NCI-H524 treated with DMSO at 0.1 percent for 48 hours (cell line): ENCODE measurements at regions not wholly inside any gene's neighbourhood (a gene's known extent, or its start where the extent isn't known, plus 50 kb on each side); places are given as distances from the start of the nearest gene placed in this dataset.
"Not testable (repeated sequence)": the region's sequence is repeated elsewhere in the genome, so short reads cannot be mapped to it uniquely, and the experiment has no call there.

ENCODE experiments used
- DNase-seq: peaks from one replicate; lab custom pipeline; 2025; lab: John Stamatoyannopoulos, UW

DNA sequence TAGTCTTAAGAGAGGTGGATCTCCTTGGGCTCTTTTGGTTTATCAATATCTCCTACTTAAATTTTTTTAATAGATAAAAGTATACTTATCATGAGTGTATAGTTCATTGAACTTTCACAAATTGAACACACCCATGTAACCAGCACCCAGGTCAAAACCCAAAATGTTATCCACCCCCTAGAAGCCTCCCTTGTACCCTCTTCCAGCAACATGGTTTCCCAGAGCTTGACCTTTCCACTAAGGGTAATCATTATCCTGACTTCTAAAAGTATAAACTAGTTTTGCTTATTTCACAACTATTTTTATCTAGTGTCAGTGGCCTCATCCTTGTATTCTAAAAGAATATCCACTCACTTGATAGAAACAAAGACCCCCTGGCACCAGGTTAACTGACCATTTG, 106.8 kb downstream of the MDH1 start:
- no peak for DNase-seq

DNA sequence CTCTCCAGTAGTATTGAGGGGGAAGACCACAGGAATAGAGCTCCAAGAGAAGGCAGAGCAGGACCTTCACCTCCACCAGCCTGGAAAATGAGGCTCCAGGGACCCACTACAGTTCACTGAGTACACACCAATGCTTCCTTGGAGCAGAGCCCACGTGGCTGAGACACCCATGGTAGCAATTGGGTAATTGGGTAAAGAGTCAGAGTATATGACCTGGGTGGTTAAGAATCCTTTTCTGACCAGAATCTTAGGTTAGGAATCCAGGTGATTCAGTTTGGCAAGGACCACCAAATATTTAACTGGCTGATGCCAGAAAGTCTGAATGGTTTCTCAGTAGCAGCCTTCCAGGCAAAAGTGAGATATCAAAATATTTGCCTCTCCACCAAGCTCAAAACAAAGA, 107.7 kb downstream of the MDH1 start:
- no peak for DNase-seq

DNA sequence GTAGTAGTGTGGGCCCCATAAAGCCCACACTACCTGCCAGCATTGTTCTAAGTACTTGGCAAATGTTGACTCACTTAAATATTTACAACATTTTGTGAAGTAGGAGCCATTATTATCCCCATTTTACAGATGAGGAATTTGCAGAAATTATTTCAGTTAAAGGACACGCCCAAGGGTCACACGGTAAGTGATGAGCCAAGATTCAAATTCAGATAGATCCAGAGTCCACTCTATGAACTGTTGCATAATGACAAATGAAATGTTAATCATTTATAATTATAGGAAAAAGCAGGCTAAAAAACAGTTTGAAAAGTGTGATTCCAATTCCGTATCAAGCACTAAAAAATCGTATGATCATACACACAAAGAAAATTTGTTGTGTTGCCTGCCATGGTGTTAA, 108.4 kb downstream of the MDH1 start:
- no peak for DNase-seq

DNA sequence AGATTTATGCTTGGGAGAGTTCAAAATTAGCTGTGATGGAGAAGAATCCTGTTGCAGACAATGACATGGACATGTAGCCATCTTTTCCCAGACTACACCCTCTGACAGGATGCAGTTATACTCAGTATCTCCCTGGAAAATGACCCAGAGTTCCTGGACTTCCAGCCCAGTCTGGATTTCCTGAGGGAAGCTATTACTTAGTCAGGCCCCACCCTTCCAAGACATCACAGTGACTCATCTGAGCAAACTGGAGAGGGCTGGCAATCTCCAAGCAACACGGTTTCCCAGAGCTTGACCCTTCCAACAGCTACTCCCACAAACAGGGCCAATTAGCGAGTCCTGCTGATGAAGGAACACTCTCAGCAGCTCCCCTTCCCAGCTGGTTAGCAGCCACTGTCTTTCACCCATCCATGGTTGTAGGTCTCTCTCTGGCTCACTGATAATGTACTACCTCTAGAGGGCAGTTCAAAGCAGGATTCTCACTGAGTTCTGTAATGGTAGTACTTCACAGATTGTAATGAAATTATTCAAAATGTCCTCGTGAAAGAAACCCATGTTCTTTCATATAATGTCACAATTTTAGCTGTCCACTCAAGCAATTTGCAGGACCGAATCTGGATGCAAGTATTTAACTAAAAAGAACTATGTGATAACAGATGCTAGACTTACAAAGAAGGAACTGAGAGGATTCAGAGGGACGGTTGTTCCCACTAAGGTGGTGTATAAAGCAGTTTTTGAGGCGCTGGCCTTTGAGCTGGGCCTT, 110.2 kb downstream of the MDH1 start:
- no peak for DNase-seq

DNA sequence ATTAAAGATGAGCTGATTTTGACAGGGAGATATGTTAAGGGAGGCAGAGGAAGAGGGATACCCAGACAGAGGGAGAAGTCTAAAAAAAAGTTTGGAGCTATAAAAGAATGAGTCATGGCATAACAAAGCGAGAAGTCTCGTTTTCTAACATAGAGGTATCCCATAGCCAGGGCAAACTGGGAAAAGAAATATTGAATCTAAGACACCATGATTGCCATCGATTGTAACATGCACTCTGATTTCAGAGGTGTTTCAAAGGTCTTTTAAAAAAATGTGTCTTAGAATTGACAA, 110.7 kb downstream of the MDH1 start:
- no peak for DNase-seq

DNA sequence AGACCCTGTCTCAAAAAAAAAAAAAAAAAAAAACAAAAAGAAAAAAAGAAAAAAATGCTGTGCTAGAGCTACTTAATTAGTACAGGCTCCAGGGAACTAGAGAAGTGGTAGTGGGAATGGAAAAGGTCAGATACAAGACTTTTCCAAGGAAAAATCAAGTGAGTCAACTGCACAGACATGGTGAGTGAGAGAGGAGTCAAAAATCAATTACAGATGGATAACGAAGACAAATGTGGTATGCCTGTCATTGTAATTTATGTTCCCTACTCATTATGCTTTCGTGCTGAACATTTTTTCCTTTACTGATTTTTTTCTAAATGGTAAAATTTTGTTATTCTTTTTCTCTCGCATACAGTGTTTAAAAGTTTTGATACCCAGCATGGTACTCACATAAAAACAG, 111.5 kb downstream of the MDH1 start:
- no peak for DNase-seq

DNA sequence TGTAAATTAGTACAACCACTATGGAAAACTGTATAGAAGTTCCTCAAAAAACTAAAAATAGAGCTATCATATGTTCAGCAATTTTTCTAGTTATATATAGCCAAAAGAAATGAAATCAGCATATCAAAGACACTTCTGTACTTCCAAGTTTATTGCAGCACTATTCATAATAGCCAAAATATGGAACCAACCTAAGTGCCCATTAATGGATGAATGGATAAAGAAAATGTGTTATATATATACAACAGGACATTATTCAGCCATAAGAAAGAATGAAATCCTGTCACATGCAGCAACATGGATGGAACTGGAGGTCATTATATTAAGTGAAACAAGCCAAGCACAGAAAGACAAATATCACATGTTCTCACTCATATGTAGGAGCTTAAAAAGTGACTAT, 112.6 kb downstream of the MDH1 start:
- no peak for DNase-seq

DNA sequence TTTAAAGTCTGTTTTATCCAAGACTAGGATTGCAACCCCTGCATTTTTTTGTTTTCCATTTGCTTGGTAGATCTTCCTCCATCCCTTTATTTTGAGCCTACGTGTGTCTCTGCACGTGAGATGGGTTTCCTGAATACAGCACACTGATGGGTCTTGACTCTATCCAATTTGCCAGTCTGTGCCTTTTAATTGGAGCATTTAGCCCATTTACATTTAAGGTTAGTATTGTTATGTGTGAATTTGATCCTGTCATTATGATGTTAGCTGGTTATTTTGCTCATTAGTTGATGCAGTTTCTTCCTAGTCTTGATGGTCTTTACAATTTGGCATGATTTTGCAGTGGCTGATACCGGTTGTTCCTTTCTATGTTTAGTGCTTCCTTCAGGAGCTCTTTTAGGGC, 117.3 kb downstream of the MDH1 start:
- not testable (repeated sequence) for DNase-seq

DNA sequence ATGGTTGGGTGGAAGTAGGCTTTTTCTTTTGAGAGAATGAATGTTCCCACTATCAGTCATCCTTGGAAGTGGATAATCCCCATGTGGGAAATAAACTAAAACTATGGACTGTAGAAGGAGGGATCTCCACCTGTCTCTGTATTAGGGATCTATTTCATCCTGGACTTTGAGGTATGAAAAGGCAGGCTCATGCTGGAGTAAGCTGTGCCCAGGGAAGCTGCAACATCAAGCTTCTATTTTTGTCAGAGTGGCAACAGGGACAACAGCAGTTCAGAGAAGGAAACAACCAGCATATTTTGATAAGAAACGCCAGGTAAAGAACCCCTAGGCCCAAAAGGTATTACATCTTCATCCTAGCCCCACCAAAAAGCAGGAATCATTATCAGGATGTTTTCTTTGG, 122.0 kb downstream of the MDH1 start:
- no peak for DNase-seq

DNA sequence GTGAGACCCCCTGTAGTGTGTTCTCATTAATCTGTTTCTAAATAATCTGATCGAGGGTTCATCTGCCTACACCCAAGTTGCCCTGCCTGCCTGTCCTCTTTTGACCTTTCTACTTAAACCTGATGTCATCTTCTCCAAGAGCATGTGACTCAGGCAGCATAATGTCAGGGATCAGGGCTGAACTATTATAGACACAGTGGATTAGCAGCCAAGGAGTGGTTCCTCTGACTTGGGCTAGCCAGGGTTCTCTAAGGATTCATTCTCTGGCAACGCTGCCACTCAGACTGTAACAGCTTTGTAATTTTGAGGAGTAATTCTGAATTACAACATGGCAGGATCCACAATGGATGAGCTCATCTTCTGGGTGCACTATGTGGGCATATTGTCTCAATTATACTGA, 124.0 kb downstream of the MDH1 start:
- peak; percentile 33 for DNase-seq

DNA sequence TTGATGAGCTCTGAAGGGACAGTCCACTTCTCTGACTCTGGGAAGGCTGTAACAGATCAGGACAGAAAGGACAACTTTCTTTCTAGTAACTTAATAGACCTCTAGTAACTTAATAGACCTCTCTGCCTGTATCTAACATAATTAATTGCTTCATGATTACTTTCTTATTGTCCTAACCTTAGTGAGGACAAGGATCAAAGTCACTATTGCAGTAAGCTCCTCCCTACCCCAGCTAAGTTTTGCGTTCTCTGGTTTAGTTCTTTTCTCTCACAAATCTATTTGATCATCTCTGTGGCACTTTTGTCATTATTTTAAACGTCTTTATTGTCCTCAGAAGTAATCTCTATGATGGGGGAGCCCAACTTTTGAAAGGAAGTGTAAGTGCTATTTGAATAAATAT, 125.5 kb upstream of the UGP2 start:
- no peak for DNase-seq

DNA sequence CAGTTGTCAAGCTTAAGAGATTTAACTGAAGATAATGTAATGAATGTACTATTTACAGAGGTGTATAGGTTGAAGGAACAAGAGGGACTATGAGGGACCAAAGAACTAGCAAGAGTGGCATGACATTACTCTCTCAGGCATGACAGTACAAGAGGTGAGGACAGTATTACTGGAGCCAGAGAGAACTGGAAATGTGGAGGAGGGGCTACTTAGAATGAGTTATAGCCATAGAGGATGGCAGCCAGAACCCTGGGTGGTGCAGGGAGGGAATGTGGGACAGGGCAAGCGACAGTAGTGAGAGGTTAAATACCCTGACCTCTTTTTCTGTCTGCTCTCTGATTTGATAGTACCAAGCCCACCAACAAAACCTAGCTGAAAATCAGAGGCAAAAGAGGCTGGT, 122.6 kb upstream of the UGP2 start:
- no peak for DNase-seq

DNA sequence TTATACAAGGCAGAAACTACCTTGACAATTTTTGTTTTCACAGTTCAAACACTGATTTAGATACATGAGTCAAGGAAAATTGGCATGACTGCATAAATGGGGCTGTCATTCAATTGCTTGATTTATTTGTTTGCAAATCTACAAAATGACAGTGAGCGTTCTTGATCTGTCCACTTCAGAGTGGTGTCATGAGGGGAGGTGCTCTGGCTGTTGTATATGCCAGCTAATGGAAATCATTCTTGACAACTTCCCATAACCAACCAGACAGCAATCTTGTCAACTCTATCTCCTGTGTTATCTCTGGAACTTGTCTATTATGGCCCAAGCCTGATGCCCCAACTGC, 120.6 kb upstream of the UGP2 start:
- no peak for DNase-seq

DNA sequence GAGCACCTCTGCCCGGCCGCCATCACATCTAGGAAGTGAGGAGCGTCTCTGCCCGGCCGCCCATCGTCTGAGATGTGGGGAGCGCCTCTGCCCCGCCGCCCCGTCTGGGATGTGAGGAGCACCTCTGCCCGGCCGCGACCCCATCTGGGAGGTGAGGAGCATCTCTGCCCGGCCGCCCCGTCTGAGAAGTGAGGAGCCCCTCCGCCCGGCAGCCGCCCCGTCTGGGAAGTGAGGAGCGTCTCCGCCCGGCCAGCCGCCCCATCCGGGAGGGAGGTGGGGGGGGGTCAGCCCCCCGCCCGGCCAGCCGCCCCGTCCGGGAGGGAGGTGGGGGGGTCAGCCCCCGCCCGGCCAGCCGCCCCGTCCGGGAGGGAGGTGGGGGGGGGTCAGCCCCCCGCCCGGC, 119.4 kb upstream of the UGP2 start:
- not testable (repeated sequence) for DNase-seq

DNA sequence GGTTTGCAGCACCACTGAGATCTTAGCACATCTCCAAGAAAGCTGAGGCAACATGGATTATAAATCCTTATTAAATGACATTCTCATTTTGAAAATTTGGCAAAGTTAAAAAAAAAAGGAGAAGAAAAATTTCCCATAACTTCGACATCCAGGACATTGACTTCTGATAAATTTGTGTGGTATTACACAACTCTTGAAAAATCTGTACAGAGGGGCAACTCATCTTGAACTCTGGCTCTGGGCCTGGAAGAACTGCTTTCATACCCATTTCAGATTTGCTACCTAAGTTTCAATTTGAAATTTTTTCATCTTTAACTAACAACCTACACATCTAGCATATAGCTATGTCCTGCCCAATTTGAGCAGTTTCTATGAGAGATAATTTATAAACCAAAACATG, 118.0 kb upstream of the UGP2 start:
- no peak for DNase-seq

DNA sequence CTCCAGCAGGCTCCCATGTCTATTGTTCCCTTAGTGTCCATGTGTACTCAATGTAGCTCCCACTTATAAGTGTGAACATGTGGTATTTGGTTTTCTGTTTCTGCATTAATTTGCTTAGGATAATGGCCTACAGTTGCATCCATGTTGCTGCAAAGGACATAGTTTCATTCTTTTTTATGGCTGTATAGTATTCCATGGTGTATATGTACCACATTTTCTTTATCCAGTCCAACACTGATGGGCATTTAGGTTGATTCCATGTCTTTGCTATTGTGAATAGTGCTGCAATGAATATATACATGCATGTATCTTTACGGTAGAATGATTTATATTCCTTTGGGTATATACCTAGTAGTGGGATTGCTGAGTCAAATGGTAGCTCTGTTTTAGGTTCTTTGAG, 116.5 kb upstream of the UGP2 start:
- DNase-seq, result not testable (repeated sequence)

DNA sequence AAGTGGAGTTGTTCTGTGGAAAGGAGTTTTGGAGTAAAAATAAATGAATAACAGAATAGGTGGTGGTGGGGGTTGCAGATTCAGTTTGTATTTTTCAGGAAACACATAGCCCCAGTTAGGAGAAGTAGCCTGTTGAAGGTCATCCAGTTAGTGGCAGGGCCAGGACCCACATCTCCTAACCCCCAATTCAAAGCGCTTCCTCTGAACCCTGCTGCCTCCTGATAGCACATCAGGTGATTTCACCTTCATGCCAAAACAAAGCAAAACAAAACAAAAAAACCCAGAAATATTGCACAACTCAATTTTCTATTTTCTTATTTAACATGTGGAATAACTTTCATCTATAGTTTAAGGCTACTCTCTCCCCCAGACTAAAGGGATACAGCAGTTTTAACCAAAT, 112.3 kb upstream of the UGP2 start:
- no peak for DNase-seq

DNA sequence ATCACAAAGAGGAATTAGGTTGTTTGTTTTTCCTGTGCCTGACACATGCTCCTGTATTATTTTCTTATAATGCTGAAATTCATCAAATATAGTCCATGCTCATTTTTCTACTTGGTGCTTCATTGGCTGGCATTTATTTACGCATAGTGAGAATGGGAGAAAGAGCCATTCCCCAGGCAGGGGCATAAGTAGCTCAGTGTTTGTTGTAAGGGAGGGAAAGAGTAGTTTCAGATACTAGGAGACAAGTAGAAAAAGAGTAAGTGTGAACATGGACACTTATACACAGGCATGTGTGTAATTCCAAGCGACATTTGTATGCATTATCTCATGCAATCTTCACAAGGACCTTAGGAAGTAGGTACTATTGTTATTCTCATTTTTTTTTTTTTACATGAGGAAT, 111.9 kb upstream of the UGP2 start:
- DNase-seq, result no peak

DNA sequence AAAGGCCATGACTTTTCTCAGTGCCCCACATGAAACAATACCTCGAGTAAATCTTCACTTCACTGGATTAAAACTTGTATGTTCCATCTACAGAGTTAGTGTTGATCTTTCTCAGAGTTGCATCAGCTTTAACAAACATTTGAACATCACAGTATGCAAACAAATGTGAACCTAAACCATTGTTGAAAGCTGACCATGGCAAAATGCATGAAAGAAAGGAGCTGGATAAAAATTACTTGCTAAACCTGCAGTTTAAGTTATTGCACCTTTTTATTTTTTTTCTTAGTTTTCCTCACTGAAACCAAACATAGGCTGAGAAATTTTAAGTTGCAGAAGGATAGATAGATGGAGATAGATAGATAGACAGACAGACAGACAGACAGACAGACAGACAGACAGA, 107.2 kb upstream of the UGP2 start:
- no peak for DNase-seq

DNA sequence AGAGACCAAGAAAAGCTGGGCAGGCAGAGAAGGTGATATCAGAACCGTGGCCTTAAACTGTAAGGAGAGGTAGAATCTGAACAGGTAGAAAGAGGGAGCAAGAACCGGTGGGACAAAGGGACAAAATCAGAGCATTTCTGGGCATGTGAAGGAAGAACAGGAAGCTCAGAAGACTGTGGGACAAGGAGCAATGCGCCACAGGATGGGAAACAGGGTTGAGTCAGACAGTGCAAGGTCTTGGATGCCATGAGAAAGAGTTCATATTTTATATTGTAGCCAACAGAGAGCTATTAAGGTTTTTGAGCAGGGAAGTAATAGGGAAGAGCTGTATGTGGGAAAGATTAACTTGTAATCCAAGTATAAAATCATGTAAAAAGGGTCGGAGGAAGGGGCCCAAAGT, 106.4 kb upstream of the UGP2 start:
- DNase-seq, result no peak

DNA sequence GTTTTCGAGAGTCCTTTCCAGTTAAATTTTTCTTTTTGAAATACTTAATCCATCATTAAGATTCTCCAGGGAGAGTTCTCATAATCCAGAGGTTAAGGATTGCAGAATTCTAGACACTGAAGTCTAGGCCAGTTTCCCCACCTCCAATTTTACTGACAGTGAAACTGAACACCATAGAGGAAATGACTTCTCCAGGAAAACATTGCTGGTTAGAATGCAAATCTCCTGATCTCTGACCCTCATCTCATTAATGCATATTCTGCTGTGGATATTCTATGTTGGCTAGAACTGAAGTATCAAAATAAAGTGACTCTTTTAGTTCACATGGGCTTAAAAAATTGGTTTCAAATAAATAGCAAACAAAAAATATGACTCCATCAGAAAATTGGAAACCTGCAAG, 105.8 kb upstream of the UGP2 start:
- no peak for DNase-seq

DNA sequence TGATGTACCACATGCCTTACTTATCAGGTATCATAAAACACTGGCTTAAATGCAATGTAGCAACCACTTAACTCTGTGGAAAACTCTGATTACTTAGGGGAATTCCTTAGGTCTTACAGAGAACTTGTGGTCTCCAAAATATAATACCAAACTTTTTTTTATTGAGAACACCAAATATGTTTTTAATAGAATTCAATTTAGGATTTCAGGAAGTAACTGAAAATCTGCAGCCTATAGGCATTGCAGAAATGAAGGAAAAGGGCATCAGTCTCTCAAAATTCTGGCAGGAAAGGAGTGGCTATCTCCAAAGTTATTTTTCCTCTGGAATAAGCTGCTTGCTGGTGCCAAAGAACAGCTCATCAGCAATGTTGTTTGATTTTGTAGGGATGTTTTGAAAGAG, 105.3 kb upstream of the UGP2 start:
- no peak for DNase-seq

DNA sequence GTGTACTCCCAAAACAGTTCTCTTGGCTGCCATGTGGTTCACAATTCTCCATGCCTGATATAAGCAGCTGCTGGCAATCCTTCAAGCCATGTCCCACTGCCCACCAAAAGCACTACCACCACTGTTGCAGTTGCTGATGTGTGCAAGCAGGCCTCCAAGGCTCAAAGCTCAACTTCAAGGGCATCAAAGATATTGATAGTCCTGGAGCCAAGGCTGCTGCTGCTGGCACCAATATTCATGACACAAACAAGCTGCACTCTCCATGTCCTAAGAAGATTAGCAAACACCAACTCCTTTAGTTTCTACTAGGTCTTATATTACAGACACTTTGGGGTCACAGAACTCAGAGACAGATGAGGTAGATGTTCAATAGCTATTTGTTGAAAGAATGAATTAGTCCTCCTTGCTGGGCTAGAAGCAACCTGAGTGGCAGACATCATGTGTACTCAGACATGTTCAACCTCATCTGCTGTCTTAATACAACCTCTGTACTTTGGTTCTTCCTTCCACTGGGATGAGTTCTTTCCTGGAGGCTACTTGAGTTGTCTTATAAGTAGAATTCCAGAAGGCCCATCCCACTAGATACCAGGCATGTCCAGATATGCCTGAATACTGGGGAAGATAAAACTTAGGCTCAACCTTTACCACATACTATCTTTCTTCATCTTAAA, 104.5 kb upstream of the UGP2 start:
- DNase-seq, result no peak

DNA sequence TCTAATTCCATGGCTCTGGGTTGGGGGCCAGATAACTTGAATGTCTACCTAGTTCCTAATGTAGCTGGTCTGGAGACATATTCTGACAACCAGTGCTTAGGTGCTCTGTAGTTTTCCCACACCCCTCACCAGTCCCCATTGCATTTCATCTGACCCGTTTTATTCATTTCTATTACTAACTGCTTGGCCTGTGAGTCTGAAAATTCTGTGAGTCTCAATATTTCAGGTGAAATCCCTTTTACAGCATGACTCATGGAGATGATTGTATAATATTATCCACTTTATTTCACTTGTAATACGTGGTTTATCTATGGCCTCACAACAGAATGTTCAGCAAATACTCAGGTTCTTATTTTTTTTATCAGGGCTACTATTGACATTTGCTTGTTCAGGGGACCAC, 103.7 kb upstream of the UGP2 start:
- no peak for DNase-seq
